D721Med (cell line): ENCODE measurements at regions not wholly inside any gene's neighbourhood (a gene's known extent, or its start where the extent isn't known, plus 50 kb on each side); places are given as distances from the start of the nearest gene placed in this dataset.

Experiments
- DNase-seq: peaks from one replicate; pipeline ENCODE4 v3.0.0; 2011; ENCODE audit warnings: low spot score; ENCODE audit not compliant: insufficient read length
- FAIRE-seq: peaks from 2 replicates; lab custom pipeline; 2011; peaks lifted over from hg19 to GRCh38; lab: Jason Lieb, UNC
- TF ChIP-seq, protein P1 (sequence below): IDR thresholded peaks from 2 replicates; pipeline ENCODE4 v1.5.1; 2012; ENCODE audit warnings: mild to moderate bottlenecking, control low read depth; ENCODE audit not compliant: insufficient read depth; ENCODE audit errors: missing control alignments

- TF ChIP-seq, protein P1, sequence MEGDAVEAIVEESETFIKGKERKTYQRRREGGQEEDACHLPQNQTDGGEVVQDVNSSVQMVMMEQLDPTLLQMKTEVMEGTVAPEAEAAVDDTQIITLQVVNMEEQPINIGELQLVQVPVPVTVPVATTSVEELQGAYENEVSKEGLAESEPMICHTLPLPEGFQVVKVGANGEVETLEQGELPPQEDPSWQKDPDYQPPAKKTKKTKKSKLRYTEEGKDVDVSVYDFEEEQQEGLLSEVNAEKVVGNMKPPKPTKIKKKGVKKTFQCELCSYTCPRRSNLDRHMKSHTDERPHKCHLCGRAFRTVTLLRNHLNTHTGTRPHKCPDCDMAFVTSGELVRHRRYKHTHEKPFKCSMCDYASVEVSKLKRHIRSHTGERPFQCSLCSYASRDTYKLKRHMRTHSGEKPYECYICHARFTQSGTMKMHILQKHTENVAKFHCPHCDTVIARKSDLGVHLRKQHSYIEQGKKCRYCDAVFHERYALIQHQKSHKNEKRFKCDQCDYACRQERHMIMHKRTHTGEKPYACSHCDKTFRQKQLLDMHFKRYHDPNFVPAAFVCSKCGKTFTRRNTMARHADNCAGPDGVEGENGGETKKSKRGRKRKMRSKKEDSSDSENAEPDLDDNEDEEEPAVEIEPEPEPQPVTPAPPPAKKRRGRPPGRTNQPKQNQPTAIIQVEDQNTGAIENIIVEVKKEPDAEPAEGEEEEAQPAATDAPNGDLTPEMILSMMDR: no peak
- DNase-seq: no peak
- no peak for FAIRE-seq
Measured at GRCh38 chr16:7997966-7998365, 592.3 kb downstream of the TMEM114 start.

DNA sequence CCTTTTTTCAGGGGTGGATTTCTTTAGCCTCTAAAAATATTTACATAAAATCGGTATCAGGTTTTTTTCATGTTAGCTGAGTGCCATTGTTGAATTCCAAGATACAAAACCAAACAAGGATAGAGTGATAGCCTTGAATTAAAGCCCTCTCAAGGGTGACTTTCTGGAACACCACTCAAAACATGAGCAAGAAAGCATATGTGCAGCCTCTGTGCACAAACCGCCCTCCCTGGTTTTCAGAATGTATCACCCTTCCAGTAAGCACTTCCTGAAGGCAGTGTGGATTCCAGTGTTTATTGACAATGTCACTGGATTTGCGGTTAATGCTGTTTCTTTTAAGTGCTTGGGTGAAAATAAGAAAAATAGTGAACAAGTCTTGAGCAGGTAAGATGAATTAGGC, 597.7 kb downstream of the TMEM114 start:
- DNase-seq (no peak), FAIRE-seq (no peak)
- TF ChIP-seq, protein P1: no peak

DNA sequence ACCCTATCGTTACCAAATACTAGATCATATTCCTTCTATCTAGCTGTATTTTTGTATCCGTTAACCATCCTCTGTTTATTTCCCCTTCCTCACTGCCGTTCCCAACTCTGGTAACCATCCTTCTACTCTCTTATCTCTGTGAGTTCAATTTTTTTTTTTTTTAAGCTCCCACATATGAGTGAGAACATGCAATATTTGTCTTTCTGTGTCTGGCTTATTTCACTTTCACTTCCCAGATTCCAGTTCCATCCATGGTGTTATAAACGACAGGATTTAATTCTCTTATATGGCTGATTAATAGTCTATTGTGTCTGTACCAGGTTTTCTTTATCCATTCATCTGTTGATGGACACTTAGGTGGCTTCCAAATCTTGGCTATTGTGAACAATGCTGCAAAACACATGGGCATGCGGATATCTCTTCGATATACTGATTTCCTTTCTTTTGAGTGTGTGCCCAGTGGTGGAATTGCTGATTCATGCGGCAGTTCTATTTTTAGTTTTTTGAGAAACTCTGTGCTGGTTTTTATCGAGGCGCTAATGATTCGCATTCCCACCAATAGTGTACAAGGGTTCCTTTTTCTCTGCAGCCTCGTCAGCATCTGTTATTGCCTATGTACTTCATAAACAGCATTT, 599.6 kb downstream of the TMEM114 start:
- TF ChIP-seq, protein P1: no peak
- no peak for FAIRE-seq
- no peak for DNase-seq

GRCh38 chr16:7983676-7984075, 606.6 kb downstream of the TMEM114 start:
- TF ChIP-seq, protein P1: no peak
- no peak for DNase-seq
- FAIRE-seq: no peak

- TF ChIP-seq, protein P1: no peak
- no peak for DNase-seq
- FAIRE-seq: no peak
Measured at GRCh38 chr16:7980133-7980483, 610.2 kb downstream of the TMEM114 start.

- DNase-seq: no peak
- no peak for FAIRE-seq
- TF ChIP-seq, protein P1: no peak
Measured at GRCh38 chr16:7979448-7980132, 610.7 kb downstream of the TMEM114 start.

GRCh38 chr16:7976563-7976962, 613.7 kb downstream of the TMEM114 start:
- no peak for FAIRE-seq
- TF ChIP-seq, protein P1: no peak
- no peak for DNase-seq
